ENCODE measurements at regions not wholly inside any gene's neighbourhood (a gene's known extent, or its start where the extent isn't known, plus 50 kb on each side); places are given as distances from the start of the nearest gene placed in this dataset.
"Not testable (repeated sequence)": the region's sequence is repeated elsewhere in the genome, so short reads cannot be mapped to it uniquely, and the experiment has no call there.

DNA sequence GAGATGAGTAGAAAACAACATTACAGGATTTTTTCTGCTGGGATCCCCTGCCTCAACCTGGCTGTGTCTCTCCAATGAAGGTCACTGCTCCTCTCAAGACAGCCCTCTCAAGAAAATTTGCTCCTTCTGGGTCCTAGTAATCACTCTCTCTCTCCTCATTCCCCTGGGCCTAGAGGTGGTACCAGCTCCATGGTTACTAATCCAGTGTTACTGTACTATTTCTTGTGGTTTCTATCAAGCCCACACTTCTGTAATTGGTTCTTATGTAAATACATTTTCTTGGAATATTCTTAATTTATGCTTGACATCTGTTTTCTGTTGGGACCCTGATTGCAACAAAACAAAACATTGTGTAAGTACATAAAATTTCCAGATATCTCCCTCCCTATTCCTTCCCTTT lies 123.8 kb upstream of the RORB start:
- no peak for DNase-seq

DNA sequence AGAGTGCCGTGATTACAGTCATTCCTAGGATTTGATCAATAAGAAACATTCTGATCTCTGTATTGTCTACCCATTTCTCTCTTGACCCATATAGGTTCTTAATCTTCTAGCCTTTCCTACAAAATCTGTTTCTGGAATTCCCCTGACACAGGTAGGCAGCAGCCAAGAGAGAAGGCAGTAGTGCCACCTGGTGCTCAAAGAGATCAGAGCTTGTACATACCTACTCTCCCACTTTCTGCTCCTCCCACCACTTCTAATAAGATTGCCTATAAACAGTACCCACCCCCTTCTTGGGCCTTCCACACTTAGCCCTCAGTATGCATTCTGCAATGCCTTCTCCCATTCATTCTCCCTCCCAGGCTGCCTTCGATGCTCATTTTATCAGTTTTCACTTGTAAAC lies 117.4 kb upstream of the RORB start:
- DNase-seq = no peak

DNA sequence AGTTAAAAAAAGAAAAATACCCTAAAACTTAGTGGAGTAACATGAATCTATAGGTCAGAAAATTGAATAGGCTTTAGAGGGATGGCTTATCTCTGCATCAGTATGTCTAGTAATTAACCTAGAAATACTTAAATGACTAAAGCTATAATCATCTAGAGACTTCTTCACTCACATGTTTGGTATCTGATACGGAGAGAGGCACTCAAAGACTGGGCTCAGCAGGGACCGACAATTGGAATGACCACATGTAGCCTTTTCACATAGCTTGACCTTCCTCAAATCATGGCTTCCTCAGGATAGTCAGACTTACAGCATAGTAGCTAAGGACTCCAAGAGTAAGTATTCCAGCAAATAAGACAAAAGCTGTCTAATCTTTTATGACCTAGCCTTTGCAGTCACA lies 105.3 kb upstream of the RORB start:
- no peak for DNase-seq

DNA sequence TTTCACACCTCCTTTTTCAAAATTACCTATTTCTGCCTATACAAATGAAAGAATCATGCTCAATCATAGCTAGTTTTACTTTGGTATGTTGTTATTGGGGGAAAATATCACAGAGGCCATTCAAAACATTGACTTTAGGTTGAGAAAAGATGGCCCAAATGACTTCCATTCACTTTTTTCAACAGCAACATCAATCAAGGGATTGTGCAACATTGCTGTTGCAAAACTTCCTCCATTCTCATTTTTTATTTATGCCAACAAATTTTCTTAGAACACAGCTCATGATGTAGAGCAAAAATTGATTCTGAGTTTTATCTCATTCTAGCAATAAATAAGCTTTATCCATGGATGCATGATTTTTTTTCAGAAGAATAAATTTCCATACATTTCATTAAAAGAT lies 93.6 kb upstream of the RORB start:
- DNase-seq = no peak

DNA sequence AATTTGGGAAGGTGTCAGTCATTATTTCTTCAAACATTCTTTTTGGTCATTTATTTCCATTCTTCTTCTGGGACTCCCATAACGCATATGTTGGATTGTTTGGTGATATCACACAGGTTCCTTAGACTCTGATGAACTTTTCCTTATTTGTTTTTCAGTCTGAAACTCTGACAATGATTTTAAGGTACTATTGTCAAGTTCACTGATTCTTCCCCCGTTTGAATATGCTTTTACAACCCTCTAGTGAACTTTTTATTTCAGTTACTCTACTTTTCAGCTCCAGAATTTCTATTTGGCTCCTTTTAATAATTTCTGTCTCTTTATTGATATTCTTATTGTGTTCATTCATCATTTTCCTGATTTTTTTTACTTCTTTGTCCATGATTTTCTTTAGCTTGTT lies 92.5 kb upstream of the RORB start:
- no peak for DNase-seq

DNA sequence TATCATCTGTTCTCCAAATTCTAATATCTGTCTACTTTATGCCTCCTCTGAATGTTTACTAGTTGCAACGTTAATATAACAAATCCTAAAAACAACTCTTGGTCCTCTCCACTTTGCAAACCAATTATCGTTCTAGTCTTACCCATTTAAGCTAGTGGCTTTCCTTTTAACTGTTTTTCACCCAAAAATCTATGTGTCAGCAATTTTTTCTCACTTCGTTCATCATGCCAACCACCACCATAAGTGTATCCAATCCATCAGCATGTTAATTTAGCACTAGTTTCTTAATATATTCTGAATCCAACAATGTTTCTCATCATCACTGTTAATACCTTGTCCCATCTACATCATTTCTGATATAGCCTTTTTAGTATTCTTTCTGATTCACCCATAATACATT lies 90.0 kb upstream of the RORB start:
- no peak for DNase-seq

DNA sequence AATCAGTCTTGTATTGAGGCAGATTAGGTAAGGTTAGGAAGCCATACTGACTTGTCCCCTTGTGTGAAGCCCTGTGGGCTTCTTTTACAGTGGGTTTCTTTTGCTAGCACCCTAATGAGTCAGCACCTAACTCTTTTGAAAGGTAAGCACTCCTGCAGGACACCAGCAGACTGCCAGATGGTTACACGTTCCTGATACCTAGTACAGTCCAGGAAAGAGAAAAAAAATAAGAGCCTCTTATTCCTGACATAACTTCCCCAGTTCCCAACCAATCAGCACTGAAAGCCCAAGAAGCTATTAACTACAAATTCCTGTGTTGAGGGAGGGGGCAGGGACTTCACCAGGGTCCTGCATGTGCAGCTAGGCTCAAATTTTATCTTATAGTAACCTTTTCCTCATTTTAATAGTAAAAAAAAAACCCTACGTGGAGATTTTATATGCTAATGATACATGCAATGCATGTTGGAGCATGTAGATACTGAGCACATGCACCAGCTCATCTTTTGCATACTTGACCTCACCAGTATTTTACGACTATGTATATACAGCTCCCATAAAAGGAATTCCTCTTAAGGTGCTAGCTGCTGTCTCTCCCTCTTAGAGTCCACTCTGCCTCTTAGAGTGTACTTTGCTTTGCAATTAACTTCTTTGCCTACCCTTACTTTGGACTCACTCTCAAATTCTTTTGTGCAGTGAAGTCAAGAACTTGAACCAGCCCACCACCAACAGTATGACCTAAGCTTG lies 84.7 kb upstream of the RORB start:
- DNase-seq = no peak

DNA sequence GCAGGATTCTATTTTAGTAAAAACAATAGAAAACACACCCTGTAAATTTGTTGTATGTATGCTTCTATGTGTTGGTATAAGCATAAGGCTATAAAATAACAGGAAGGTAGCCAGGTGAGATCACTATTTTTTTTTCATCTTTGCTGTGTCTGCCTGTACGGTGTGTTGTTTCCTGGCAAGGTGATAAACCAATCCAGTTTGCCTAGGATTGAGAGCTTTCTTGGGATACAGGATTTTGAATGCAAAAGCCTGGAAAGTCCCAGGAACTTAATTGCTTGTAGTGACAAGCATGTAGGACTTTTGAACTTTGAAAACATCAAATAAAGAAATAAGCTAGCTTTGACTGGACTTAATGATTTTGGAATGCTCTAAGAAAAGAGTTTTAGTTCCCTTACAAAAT lies 83.3 kb upstream of the RORB start:
- no peak for DNase-seq

DNA sequence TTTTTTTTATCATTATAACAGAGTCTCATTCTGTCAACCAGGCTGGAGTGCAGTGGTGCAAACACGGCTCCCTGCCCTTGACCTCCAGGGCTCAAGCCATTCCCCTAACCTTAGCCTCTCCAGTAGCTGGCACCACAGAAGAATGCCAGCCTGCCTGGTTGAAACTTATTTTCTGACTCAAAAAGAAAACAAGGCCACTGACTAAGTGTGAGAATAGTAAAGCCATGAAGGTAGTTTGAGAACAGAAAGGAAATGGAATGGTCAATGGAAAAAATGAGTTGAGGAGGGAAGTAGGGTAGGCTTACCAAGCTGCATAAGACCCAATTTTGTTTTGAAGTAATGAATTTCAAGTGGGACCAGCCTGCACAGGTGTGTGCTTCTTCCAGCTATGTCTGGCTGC lies 82.8 kb upstream of the RORB start:
- DNase-seq = no peak

DNA sequence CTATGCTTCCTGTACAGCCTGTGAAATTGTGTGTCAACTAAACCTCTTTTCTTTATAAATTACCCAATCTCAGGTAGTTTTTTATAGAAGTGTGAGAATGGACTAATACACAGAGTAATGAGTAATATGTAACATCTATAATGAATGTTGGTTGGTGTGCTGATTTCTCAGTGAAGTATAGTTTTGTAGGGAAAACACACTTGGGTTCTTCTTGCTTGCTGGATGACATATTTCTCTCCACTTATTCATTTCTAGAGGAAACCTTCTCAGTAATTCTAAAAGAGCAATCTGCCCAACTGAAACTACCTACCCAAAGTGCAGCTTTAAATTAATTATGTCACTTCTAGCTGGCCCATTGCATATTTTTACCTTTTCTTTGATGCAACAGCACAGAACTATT lies 81.1 kb upstream of the RORB start:
- no peak for DNase-seq

DNA sequence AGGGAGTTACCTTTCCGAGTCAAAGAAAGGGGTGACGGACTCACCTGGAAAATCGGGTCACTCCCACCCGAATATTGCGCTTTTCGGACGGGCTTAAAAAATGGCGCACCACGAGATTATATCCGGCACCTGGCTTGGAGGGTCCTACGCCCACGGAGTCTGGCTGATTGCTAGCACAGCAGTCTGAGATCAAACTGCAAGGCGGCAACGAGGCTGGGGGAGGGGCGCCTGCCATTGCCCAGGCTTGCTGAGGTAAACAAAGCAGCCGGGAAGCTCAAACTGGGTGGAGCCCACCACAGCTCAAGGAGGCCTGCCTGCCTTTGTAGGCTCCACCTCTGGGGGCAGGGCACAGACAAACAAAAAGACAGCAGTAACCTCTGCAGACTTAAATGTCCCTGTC lies 72.6 kb upstream of the RORB start:
- DNase-seq = not testable (repeated sequence)

DNA sequence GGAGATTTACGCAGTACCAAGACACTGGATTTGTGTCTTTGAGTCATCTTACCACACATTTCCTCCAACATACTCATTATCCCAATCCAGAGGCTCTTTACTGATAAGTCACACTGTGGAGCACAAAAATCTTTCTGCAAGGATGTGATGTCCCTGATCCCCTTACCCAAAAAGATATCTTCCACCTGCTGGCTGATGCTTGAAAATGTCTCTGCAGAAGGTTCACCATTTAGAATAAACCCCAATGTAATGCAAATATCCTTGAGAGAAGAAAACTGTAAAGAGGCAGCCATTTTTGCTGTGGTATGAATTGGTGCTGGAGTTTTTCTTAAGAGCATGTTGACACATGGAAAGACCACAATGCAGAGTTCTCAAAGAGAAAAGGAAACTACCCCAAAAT lies 65.7 kb upstream of the RORB start:
- no peak for DNase-seq

DNA sequence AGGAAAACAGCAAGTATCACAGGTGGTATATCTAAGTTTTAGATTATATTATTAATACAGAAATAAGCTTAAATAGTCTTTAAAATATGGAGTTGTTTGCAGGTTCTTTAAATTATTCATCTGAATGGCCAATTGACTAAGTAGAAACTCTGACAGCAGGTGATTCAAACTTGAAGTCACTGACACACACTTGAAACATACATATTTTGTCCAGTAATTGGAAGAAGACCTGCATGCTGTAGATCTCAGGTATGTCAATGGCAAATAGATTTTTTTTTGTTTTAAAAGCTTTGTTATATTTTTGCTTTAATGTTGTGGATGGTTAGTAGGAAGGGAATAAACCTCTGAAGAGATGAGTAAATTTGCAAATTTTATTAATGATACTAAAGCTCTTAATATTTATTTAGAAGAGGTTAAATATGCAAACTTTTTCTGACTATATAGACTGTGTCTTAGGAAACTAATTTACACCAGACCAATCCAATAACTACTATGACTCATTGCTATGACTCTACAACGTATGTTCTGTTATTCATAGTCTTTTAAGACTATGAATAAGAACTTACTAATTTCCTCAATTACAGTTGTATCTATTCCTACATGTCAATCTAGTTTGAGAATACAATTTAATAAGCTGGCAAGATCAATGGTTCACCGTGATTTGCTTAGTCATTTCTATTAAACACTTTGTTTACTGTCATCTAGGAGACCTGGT lies 53.9 kb upstream of the RORB start:
- DNase-seq = no peak

DNA sequence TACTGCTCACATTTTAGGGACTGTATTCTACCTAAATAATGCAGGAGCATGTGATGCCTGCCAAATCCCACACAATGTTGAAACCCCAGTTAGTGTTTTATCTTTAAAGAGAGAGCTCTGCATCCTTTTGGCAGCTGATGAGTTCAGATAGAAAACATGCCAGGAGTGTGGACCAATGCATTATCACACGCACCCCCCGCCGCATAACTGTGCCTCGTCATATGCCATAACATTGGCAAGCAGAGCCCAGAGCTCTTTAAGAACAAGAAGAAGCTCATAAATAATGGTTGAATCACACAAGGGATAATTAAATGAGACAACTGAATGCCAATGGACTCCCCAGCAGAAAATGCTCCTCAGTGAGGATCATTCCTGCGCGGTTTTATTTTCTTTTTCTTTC lies 52.8 kb upstream of the RORB start:
- no peak for DNase-seq

Data from activated gamma-delta T cell treated with Interleukin-2 at 50 U/mL for 16 hours (primary cell).